KG1 (cell line): ENCODE measurements at regions not wholly inside any gene's neighbourhood (a gene's known extent, or its start where the extent isn't known, plus 50 kb on each side); places are given as distances from the start of the nearest gene placed in this dataset.

ENCODE experiments used
- DNase-seq: peaks from one replicate; lab custom pipeline; 2025; lab: John Stamatoyannopoulos, UW

DNA sequence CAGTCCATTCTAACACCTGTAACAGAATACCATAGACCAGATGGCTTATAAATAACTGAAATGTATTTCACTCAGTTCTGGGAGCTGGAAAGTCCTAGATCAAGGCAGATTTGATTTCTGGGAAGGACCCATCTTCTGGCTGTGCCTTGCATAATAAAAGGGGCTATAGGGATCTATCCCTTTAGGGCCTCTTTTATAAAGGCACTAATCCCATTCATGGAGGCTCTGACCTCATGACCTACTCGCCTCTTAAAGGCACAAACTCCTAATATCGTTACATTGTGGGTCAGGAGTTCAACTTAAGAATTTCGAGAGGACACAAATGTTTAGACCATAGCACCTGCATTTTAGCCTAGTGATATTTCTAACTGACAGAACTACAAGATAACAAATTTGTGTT is 619.0 kb downstream of the CDH18 start:
- DNase-seq, result no peak

DNA sequence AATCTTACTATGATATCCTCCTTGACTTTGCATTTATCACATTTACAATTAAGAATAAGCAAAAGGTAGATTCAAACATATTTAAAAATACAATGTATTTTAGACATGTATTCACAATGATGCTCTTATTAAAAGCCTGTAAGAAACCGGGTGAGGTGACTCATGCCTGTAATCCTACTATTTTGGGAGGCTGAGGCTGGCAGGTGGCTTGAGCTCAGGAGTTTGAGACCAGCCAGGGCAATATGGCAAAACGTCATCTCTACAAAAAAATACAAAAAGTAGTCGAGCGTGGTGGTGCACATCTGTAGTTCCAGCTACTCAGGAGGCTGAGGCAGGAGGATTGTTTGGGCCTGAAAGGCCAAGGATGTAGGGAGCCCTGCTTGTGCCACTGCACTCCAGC is 618.4 kb downstream of the CDH18 start:
- DNase-seq, result no peak

DNA sequence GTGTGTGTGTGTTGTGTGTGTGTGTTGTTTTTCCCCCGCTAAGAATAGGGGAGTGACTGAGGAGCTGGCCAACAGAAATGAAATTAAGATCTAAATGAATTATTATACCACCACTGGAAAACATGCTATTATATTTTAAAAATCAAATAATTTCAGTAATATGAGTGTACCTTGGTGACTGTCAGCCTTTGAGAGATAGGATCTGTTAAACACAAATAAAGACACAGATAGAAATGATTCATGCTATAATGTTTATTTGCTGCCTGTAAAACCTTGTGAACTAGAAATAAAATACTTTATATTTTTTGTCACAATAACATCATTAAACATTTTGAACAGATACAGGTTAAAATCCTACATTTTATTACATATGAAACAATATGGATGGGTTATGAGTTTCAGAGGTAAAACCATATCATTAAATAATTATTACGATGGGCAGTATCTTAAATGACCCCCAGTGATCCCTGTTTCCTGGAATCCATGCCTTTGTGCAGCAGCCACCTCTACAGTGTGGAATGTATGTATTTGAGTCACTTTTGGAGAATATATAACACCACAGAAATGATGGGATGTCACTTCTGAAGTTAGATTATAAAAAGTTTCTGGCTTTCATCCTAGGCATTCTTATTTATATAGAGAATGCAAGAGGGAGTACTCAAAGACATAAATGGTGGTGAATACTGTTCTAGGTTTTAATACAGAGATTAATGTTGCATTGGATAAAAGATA is 617.2 kb downstream of the CDH18 start:
- no peak for DNase-seq

DNA sequence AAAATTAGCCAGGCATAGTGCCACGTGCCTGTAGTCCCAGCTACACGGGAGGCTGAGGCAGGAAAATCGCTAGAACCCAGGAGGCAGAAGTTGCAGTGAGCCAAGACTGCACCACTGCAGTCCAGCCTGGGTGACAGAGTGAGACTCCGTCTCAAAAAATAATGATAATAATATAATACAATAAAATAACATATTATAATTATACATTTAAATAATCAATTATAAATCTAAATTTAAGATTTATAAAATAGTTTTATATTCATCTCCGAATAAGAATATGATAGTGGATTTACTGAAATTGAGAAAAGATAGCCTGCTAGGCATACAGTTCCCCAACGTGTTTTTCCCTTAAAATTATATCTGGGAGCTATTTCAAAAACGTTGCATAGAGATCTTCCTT is 599.6 kb downstream of the CDH18 start:
- no peak for DNase-seq

DNA sequence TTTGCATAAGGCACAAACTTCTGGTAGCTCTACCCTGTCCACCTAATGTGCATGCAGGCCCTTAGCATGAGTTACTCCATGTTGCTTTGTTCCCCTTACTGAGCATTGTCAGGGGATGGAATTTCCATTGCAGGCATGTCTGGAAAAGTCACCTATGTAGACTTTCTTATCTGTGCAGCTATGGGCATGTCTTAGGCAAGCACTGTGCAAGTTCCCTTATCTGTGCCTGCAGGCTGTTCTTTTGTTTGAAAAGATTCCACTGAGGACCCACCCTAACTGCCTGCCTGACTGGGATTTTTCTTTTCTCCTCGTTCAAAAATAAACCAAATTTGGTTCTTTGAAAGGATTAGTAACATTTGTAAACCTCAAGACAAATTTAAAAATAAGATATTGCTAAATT is 587.0 kb downstream of the CDH18 start:
- no peak for DNase-seq

DNA sequence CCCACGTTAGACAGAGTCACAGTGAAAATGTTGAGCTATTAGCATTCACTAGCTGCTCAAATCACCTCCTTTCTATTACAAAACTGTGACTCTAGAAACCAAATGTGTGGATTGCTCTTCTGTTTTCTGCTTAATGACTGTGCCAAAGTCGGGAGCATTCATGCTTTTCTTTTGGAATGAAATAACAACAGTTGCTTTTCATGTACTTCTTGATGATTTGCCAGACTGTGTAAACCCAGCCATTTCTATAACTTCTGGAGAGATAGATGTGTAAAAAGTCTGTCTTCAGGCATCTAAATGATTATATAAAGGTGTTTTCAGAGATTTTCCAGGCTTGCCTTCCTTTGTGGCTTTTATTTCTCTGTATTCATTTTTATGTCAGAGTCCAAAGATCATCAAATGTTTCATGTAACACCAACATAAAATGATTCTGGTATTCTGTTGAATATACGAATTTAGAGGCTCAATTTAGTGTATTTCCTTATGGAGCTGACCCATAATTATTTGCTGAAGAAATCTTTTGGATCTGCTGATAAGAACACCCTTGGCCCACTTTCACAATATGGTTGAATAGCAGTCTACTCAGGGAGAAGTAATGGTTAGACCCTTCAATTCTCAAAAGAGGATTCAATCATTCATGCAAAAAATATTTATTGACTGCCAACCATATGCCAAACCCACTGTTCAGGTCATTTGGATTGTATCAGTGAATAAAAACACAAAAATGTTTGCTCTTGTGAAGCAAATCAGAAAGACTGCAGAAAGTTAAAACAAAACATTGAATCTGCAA is 581.2 kb downstream of the CDH18 start:
- DNase-seq, result no peak

DNA sequence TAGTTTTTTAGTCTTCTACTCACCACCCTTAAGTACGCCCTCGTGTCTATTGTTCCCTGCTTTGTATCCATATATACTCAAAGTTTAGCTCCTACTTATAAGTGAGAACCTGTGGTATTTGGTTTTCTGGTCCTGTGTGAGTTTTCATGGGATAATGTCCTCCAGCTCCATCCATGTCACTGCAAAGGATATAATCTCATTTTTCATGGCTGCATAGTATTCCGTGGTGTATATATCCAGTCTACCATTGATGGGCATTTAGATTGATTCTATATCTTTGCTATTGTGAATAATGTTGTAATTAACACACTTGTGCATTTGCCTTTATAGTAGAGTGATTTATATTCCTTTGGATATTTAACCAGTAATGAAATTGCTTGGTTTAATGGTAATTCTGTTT is 579.9 kb downstream of the CDH18 start:
- no peak for DNase-seq

DNA sequence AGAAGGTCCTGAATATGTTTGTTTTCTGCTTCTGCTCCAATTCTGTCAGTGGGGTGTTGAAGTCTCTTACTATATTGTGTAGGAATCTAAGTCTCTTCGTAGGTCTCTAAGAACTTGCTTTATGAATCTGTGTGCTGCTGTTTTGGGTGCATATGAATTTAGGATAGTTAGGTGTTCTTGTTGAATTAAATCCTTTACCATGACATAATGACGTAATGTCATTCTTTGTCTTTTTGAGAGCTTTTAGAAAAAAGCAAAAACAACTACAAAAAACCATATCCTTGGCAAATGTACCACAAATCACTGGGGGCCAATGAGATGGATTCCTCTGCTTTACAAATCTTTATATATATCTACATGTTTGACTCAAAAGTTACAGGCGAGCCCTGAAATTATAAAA is 576.1 kb downstream of the CDH18 start:
- DNase-seq, result no peak
